Bone marrow (tissue), 2 donors: ENCODE measurements at regions not wholly inside any gene's neighbourhood (a gene's known extent, or its start where the extent isn't known, plus 50 kb on each side); places are given as distances from the start of the nearest gene placed in this dataset.
"Not testable (repeated sequence)": the region's sequence is repeated elsewhere in the genome, so short reads cannot be mapped to it uniquely, and the experiment has no call there.

Experiments used
- DNase-seq, 2 donors: peaks; one replicate each; lab custom pipeline; 2025; lab: John Stamatoyannopoulos, UW

DNA sequence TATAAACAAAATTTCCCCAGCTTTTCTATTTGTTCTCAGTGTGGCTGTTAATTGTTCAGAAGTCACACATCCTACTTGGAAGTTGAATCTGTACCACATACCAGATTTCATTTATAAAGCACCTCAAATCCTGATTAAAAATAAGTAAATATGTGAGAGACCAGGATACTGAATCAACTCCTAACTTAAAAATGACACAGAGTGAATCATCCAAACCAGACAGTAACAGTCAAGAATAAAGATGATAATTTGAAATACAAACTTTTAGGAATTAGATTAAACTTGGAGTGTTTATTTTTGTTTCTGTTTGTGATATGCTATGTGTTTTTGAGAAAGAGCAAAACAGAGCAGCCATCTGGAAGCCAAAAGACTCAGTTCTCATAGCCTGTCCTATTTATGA is 633.2 kb upstream of the RORB start:
- DNase-seq, result no peak

DNA sequence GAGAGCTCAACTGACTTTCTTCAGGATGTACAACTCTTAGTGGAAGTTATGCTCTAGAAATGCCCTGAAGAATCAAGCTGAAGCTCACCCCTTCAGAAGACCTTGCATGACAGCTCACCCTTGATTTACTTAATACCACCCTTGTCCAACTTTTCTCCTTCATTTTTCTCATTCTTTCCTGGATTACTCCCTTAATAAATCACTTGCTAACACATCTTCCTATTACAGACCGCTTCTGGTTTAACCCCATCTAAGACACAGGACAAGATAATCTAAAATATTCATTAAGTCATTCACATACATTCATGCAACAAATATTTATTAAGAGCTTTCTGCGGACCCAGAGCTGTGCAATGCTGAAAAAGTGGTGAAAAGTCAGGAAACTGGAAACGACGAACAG is 630.7 kb upstream of the RORB start:
- no peak for DNase-seq

DNA sequence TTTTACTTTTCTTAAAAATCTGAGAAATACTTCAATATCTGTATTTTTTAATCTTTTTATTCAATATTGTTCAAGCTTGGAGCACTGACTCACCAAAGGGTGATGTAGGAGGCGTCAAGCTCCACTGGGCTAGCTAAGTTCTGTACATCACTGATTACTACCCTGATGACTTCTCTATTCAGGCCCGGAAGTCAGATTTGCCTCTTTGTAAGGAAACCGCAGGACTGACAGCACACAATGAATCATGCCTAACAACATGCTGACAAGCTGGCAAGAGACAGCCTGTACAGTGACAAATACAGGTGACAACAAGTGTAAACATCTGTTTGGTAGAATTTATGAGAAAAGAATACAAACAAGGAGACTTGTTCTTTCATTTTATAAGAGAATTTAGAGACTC is 627.9 kb upstream of the RORB start:
- DNase-seq, result peak in 1 of 2 donors; percentile 47

DNA sequence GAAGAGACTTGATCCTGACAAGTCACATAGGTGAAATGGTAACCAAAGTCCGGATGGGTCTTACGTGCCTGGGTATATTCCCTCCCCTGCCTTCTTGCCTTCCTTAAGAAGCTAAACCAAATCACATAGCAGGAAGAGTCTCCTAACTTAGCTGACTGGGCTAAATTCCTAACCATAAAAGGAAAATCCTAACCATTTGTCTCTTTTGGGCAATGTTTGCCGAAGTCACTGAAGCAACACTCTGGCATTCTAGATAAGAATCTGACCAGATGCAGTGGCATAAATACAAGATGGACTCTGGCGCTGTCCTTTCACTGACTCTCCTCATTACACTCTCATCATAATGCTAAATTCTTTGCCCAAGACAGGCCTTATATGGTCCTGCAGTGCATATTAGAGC is 625.5 kb upstream of the RORB start:
- no peak for DNase-seq

DNA sequence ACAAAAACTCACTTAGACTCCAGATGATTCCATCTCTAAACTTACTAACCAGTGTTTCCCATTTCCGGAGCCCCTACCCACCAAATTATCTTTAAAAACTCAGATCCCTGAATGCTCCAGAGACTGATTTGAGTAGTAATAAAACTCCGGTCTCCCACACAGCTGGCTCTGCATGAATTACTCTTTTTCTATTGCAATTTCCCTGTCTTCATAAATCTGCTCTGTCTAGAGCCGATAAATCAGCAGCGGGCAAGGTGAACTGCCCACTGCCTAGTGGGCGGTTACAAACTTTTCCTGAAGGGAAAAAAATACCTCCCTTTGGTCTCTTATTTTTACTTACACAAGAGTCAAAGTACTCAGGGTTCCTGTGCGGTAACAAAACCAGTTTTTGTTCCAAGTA is 624.4 kb upstream of the RORB start:
- DNase-seq, result no peak

DNA sequence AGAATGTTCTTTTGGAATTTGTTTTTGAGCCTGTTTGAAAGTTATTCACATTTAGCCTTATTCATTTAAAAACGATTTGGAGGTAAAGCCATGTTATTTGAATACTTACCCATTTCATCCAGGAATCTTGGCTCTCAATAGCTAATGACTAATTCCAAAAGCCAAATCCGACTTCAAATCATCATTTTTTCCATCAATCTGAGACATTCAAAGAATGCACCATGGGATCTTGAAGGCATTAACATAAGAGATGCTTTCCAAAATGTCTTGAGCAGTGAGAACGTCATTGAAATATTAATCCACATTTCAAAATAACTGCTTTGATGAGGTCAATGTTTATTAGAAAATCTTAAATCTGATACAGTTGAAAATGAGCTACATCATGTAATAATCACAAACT is 617.0 kb upstream of the RORB start:
- no peak for DNase-seq

DNA sequence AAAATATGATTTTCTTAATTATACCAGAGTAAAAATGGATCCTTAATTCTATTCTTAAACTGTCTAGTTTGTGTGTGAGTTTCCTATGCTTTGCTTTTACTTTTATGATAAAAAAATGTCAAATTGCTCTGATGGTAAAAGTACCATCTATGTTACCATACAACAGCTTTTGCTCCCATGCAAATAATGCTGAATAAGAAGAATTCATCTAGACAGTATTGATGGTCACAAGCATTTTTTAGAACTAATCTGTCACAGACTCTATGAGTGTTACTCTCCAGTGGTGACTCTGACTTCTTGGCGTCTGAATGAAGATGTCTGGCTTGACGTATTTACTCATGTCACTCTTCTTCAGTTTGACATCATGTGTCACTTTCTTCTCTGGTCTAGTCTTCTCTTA is 608.1 kb upstream of the RORB start:
- DNase-seq, result no peak

DNA sequence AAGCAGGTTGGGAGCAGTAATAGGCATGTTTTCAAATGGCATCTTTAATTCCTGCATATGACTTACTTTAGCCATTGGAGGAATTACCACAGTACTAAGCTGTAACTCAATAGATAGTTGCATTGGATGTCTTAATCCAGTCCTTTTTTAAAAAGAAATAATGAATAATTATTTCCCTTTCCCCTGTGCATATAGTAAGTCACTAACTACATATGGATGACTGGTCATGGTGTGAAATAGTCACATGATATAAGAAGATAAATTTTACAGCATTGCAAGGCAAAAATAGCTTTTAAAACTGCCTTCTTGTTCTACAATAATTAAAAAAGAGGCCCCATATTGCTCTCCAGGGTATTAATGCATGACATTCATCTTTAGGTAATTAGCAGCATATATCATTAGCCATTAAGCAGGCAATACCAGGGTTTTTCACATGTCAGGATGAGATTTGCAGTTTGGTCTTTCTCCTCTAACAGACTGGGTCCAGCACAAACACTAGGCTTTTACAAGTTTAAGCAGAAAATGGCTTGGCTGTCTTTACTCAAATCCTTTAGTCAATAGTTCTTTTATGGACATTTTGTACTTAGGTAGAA is 606.4 kb upstream of the RORB start:
- DNase-seq, result no peak

DNA sequence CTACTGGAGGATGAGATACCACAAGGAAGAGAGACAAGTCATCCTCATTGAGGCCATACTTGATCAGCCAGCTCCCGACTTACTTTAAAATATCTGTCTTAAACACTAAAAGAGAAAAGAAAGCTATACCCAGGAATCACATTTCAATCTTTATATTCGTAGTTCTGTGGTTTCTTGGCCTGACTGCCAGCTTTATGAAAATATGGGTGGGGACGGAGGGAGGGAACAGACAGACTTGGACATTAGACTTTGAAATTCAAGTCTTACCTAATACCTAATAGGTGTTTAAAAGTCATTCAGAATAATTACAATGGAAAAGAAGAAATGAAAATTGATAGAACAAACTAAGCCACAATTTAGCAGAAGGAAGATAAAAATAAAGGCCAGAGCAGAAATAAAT is 604.8 kb upstream of the RORB start:
- no peak for DNase-seq

DNA sequence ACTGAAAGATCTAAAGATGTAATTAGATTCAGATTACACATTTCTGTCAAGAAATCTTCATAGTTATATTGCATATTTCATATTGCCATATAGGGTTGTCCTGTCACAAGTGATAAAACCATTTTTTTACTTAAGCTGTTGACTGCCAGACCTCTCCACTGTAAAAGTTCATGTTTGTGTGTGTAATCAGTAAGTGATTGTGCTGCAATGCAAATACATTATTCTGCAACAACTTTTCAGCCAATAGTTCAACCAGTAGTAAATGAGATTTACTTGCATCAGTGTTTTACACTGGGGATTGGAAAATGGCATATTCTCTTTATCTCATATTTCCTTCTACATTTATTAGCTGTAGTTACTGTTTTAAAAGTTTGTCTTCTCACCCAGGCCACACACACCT is 603.9 kb upstream of the RORB start:
- no peak for DNase-seq

DNA sequence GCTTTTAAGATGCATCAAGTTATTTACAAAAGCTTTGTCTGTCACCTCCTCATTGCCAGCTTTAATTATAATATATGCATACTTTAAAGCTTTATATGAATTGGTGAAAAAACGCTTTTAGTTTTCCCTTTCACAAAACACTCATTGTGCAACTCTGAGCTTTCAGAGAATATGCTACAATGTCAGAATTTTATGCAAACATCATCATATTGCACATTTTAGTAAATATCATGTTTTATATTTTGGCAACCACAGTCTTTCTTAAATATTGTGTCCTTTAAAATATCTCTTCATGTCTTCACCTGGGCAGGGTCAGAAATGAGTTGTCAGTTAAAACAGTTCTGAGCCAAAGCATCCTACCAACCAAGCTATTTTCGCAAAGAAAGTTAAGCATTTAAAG is 601.1 kb upstream of the RORB start:
- no peak for DNase-seq

DNA sequence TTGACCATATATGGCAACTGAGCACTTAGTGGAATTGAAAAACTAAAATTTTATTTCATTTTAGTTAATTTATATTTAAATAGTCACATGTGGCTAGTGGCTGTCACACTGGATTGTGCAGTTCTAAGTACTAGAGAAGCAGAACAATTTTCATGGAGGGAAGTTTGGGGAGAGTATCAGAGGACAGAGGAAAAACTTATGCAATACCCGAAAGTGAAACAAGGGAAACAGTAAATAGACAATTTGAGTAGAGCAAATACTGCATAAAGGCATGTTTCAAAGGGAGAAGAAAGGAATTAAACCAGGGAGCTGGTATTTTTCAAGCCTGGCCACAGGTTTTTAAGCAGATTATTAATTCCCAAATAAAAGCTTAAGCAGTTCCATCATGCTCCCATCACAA is 590.5 kb upstream of the RORB start:
- no peak for DNase-seq

DNA sequence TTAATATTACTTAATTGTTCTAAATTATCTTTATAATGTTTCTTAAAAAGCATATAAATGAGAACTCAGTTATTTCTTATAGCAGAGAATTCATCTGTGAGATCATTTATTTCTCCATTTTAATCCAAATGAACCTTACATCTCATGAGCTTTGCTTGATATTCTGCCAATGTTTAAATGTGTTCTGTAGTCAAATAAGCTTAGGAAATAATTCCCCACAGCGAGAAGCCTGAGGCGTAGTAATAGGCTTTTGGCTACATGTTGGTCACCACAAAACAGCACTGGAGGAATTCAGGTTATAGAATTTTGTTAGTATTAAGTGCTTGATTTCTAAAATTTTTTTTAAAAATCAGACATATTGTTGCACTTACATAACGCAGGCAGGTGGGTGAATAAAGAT is 585.3 kb upstream of the RORB start:
- no peak for DNase-seq

DNA sequence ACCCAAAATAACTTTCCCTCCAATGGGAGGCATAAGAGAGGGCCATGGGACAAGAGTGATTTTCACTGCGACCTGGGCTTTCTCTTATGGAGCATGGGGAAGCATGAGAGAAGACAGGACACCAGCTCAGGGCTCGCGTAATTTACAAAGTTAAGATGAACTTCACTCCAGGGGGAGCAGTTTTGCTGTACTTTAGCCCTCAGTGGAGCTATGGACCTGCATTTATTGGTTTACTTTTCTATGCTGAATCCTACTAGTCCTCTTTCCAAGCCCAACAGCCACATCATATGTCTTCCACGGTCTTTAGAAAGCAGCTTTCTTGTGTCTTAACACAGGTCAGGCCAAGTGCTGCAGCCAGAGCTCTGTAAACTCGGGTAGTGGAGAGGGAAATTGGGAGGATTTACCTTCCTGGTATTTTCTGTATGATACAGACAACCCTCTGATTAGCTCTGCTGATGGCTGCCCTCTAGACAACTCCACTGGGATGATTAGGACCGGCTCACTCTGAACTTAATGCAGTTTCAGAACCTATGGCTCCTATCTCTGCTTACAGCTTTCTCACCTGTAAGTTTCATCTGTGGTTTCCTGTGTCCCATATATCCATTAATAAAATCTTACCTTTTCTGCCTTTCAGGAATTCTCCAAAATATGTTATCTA is 581.0 kb upstream of the RORB start:
- DNase-seq, result no peak

DNA sequence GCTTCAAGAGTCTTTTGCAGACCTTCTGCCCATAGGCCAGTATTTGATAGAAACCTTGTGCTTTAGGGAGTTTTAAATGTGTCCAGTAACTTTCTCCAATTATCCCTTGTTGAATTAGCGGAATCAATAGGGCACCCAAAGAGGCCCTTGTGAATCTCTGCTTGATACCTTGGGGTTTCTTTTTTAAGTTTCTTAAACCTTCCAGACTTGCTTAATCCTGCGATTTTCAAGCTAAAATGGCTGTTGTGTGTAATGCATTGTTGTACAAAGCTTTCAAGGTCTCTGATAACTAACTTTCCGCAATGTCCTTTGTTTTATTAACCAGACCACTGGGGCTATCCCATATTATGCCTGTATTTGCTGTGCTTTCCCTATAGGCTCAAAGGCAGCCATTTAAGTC is 577.4 kb upstream of the RORB start:
- no peak for DNase-seq

DNA sequence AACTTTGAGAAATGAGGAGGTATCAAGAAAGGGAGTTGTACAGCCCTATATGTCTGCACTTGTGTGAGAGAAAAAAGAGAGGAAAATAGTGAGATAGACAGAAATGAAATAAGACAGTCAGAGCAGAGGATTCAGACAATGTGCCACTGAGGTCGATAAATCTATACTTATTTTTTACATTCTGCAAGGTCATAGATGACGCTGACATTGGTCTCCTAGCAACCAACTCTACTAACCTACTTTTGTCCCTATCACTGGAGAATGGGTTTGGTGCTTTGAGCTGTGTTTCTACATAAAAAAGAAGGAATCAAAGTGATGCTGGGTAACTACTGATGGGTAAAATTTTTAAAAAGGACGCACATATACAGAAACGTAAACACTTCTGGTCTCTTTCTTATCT is 573.3 kb upstream of the RORB start:
- DNase-seq, result no peak

DNA sequence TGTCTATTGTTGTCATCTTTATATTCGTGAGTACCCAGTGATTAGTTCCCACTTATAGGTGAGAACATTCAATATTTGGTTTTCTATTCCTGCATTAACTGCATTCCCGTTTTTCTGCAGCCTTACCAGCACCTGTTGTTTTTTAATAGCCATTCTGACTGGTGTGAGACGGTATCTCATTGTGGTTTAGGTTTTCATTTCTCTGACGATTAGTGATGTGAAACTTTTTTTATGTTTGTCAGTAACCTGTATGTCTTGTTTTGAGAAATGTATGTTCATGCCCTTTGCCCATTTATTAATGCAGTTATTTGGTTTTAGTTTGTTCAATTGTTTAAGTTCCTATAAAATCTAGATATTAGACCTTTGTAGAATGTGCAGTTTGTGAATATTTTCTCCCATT is 546.0 kb upstream of the RORB start:
- no peak for DNase-seq

DNA sequence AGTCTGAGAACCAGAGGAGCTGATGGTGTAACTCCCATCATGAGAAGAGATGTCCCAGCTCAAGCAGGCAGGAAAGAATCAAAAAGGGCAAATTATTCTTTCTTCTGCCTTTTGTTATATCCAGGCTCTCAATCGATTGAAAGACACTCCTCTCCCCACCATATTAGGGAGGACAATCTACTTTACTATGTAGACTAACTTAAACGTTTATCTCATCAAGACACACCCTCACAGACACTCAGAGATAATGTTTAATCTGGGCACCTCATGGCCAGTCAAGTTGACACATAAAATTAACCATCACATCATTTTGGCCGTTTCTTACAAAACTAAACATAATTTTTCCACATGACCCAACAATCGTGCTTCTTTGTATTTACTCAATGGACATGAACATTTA is 534.3 kb upstream of the RORB start:
- no peak for DNase-seq

DNA sequence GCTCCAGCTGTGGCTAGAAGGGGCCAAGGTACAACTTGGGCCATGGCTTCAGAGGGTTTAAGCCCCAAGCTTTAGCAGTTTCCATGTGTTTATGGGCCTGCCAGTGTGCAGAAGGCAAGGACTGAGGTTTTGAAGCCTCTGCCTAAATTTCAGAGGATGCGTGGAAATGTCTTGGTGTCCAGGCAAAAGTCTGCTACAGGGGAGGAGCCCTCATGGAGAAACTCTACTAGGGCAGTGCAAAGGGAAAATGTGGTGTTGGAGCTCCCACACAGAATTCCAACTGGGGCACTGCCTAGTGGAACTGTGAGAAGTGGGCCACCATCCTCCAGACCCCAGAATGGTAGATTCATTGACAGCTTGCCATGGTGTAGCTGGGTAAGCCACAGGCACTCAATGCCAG is 527.2 kb upstream of the RORB start:
- DNase-seq, result no peak

DNA sequence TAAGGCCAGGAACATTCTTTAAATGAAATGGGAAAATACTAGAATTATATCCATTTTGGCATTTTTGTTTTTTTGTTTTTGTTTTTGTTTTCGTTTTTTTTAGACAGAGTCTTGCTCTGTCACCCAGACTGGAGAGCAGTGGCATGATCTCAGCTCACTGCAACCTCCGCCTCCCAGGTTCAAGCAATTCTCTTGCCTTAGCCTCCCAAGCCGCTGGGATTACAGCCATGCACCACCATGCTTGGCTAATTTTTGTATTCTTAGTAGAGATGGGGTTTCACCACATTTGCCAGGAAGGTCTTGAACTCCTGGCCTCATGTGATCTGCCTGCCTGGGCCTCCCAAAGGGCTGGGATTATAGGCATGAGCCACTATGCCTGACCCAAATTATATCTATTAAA is 520.7 kb upstream of the RORB start:
- not testable (repeated sequence) for DNase-seq

DNA sequence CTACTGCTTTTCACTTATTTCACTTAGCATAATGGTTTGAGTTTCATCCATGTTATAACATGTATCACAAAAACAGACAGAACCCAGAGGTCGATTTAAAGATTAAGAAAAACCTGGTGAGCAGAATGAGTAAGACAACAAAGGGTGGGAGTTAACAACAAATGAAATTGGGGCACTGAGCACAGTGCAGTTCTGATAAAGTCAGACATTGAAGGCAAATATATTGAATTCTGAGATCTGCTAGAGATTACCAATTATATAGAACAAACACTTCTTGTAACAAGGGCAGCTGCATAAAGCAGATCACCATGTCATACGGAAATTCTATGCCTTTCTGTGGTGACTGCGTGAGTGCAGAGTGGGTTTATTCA is 517.3 kb upstream of the RORB start:
- DNase-seq, result no peak

DNA sequence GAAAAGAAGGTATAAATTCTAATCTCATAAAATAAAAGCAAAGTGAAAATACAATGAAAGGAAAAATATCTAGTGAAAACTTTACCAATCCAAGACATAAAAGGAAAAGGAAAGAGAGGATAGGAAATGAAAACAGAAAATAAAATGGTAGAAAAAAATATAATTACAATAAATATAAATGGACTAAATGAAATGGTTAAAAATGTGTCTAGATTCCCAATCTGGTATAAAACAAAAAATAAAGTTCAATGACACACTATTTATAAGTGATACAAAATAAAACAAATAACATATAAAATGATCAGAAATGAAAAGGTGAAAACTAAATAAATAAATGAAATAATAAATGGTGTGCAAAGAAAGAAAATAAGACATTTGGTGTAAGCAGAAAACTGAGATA is 516.4 kb upstream of the RORB start:
- DNase-seq, result no peak

DNA sequence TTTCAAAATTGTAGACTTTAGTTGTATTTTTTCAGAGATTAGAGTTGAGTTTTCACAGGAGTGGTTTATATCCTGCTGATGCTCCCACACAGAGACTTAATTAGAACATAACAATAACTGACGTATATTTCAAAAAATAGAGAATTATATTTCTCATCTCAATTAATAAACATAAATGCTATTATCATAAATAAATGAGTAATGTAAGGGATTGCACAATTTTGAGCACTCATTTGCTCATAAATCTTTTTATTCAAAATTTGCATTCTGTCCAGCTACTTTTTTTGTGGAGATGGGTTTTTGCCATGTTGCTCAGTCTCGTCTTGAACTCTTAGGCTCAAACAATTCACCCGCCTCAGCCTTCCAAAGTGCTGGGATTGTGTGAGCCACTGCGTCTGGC is 515.7 kb upstream of the RORB start:
- no peak for DNase-seq

DNA sequence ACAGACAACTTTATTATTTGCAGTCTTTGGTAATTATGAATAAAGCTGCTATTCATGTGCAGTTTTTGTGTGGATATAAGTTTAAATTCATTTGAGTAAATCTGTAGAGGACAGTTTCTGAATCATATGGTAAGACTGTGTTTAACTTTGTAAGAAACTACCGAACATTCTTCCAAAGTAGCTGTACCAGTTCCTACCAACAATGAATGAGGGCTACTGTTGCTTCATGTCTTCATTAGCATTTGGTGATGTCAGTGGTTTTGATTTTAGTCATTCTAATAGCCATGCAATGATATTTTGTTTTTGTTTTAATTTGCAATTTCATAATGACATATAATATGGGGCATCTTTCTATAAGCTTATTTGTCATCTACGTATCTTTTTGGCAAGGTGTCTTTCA is 501.3 kb upstream of the RORB start:
- DNase-seq, result no peak

DNA sequence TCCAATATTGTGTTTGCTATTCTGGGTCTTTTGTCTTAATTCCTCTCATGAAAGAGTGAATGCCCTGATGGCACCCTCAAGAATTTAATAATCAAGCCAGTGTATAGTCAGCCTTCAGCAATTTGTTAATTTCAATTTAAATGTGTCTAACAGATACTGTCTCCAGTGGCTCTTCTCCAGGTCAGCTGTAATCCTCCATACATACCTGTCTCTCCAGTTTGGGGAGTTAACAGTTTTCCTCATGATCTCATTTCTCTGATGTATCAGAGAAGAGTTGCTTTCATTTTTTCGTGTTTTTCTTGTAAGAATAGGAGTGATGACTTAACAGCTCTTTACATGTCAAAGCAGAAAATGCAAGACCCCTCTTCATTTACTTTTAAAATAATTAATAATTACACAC is 500.3 kb upstream of the RORB start:
- no peak for DNase-seq
